Activated B cell treated with CpG ODN at 0.5 μM for 24 hours (primary cell): ENCODE measurements at regions not wholly inside any gene's neighbourhood (a gene's known extent, or its start where the extent isn't known, plus 50 kb on each side); places are given as distances from the start of the nearest gene placed in this dataset.

ENCODE experiments used
- ATAC-seq: fragments of 200-7000 bp; cut with Tn5 transposase; one replicate; pipeline ENCODE4 v1.10.0; 2021; ENCODE audit warnings: low read depth, mild to moderate bottlenecking, moderate library complexity
- CTCF ChIA-PET: fragments of 350-600 bp; sonication (Branson Sonifier 250); formaldehyde crosslinking; loops from one replicate; lab custom pipeline; 2021; ENCODE audit warnings: antibody characterized with exemption; lab: Charles Lee
- POLR2A ChIA-PET: fragments of 350-600 bp; sonication (Branson Sonifier 250); formaldehyde crosslinking; loops from one replicate; lab custom pipeline; 2021; ENCODE audit warnings: antibody characterized with exemption; lab: Charles Lee
- DNase-seq: peaks from one replicate; pipeline ENCODE4 v3.0.0; 2022
- H3K27ac Mint-ChIP-seq: one replicate; pipeline ENCODE4 v1.8.0; 2020; ENCODE audit warnings: mixed read lengths
- H3K27me3 Mint-ChIP-seq: one replicate; pipeline ENCODE4 v1.8.0; 2021; ENCODE audit warnings: mixed read lengths
- H3K36me3 Mint-ChIP-seq: one replicate; pipeline ENCODE4 v1.8.0; 2021; ENCODE audit warnings: low read depth, mixed read lengths
- H3K4me1 Mint-ChIP-seq: one replicate; pipeline ENCODE4 v1.8.0; 2021; ENCODE audit warnings: mixed read lengths
- H3K4me3 Mint-ChIP-seq: one replicate; pipeline ENCODE4 v1.8.0; 2020; ENCODE audit warnings: mild to moderate bottlenecking, mixed read lengths
- H3K9me3 Mint-ChIP-seq: one replicate; pipeline ENCODE4 v1.8.0; 2020; ENCODE audit warnings: mixed read lengths
- intact Hi-C: fragments of 100-400 bp; cut with micrococcal nuclease; formaldehyde crosslinking; loops from one replicate; pipeline ENCODE4 v1.15.1; 2024
- TF ChIP-seq, protein P1 (sequence below): fragments of 200-600 bp; IDR thresholded peaks from one replicate; pipeline ENCODE4 v1.8.0; 2022; ENCODE audit warnings: antibody characterized with exemption, mild to moderate bottlenecking

DNA sequence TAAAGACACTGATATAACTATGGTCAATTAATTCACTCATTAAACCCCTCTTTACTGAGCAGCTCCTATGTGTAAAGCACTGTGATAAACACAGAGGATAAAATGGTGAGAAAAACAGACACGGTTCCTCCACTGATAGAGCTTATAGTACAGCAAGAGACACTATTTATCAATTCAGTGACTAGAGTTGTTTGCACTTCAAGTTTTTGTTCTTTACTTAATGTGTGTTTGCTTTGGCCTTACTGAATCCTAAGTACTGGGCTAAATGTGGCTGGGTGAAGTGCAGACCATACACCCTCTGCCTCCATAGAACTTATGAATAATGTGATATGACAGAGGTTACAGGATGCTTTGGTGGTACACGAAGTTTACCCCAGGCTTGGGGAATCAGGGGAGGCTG, 80.1 kb upstream of the ITGA1 start:
- intact Hi-C loops, result no loop called here
- H3K4me1 Mint-ChIP-seq, result no peaks in the 10 kb centered on the region
- no peaks in the 10 kb centered on the region for H3K9me3 Mint-ChIP-seq
- no peak overlapping the region for H3K27ac Mint-ChIP-seq
- ATAC-seq (no peak), DNase-seq (no peak)
- ChIA-PET CTCF (no interaction called here), POLR2A (no interaction called here)
- H3K27me3 Mint-ChIP-seq, result no peaks in the 10 kb centered on the region
- TF ChIP-seq, protein P1, sequence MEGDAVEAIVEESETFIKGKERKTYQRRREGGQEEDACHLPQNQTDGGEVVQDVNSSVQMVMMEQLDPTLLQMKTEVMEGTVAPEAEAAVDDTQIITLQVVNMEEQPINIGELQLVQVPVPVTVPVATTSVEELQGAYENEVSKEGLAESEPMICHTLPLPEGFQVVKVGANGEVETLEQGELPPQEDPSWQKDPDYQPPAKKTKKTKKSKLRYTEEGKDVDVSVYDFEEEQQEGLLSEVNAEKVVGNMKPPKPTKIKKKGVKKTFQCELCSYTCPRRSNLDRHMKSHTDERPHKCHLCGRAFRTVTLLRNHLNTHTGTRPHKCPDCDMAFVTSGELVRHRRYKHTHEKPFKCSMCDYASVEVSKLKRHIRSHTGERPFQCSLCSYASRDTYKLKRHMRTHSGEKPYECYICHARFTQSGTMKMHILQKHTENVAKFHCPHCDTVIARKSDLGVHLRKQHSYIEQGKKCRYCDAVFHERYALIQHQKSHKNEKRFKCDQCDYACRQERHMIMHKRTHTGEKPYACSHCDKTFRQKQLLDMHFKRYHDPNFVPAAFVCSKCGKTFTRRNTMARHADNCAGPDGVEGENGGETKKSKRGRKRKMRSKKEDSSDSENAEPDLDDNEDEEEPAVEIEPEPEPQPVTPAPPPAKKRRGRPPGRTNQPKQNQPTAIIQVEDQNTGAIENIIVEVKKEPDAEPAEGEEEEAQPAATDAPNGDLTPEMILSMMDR, result no peak
- H3K36me3 Mint-ChIP-seq, result no peaks in the 10 kb centered on the region
- H3K4me3 Mint-ChIP-seq, result no peak overlapping the region

DNA sequence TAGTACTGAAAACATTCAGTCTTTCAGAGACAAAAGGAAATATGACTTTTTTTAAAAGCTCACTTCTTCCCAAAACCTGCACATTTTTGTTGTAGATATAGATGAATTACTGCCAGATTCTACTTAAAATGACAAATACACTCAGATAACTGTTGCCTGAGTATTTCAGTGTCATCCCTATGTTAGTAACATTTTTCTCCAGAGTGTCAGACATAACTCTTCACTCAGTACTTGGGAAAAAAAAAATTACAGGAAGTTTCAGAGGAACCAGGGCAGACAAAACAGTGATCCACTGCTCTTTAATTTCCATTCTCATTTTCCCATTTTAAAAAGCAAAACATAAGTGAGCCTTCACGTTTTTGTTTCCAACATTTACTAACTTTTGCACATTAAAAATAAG, 79.3 kb upstream of the ITGA1 start:
- ChIA-PET CTCF (no interaction called here), POLR2A (no interaction called here)
- Mint-ChIP-seq H3K27ac (no peak overlapping the region), H3K4me1 (no peaks in the 10 kb centered on the region), H3K27me3 (no peaks in the 10 kb centered on the region), H3K4me3 (no peak overlapping the region), H3K36me3 (no peaks in the 10 kb centered on the region), H3K9me3 (no peaks in the 10 kb centered on the region)
- ATAC-seq (no peak), DNase-seq (no peak)
- TF ChIP-seq, protein P1, result no peak
- intact Hi-C loops, result no loop called here

GRCh38 chr5:52709167-52709925, 78.4 kb upstream of the ITGA1 start:
- no peak for ATAC-seq
- H3K4me1 Mint-ChIP-seq, result no peaks in the 10 kb centered on the region
- no peak for DNase-seq
- TF ChIP-seq, protein P1, result no peak
- intact Hi-C loops, result no loop called here
- no peaks in the 10 kb centered on the region for H3K9me3 Mint-ChIP-seq
- no peaks in the 10 kb centered on the region for H3K36me3 Mint-ChIP-seq
- H3K27ac Mint-ChIP-seq, result no peak overlapping the region
- H3K27me3 Mint-ChIP-seq, result no peaks in the 10 kb centered on the region
- POLR2A ChIA-PET, result no interaction called here
- H3K4me3 Mint-ChIP-seq, result no peak overlapping the region
- CTCF ChIA-PET, result no interaction called here

DNA sequence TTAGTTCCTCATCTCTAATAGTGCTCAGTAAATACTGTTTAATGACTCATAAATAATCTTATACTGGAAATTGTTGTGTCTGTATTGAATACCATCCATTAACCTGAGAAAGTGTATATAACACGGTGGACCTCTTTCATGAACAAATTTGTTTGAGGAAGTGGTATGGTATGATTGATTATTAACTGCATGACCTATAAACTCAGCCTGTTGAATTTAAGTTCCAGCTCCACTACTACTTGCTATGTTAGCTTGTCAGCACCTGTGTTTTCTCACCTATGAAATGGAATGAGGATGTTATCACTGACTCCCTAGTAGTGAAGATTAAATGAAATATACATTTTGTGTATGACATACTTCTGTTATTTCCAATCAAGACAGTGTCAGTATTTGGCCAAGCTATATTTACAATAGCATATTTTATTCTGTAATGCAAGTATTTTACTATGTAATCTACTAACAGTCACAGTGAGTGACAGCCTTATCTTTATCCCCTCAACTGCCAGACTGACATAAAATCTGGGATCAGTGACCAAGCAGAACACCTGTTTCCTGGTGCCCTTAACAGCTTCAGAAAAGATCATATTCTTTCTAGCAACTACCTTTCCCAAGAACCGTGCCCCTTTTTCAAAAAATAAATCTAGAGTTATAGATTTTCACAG, 77.3 kb upstream of the ITGA1 start:
- ATAC-seq, result no peak
- no peak overlapping the region for H3K27ac Mint-ChIP-seq
- ChIA-PET CTCF (no interaction called here), POLR2A (no interaction called here)
- no peaks in the 10 kb centered on the region for H3K36me3 Mint-ChIP-seq
- no peak overlapping the region for H3K4me3 Mint-ChIP-seq
- H3K27me3 Mint-ChIP-seq, result no peaks in the 10 kb centered on the region
- TF ChIP-seq, protein P1, result no peak
- intact Hi-C loops, result no loop called here
- no peak for DNase-seq
- H3K4me1 Mint-ChIP-seq, result no peaks in the 10 kb centered on the region
- H3K9me3 Mint-ChIP-seq, result no peaks in the 10 kb centered on the region

- no peak overlapping the region for H3K27ac Mint-ChIP-seq
- no peaks in the 10 kb centered on the region for H3K4me1 Mint-ChIP-seq
- no peaks in the 10 kb centered on the region for H3K9me3 Mint-ChIP-seq
- no peak overlapping the region for H3K4me3 Mint-ChIP-seq
- DNase-seq, result no peak
- CTCF ChIA-PET, result no interaction called here
- ATAC-seq, result no peak
- no peaks in the 10 kb centered on the region for H3K27me3 Mint-ChIP-seq
- POLR2A ChIA-PET, result no interaction called here
- TF ChIP-seq, protein P1, result no peak
- intact Hi-C loops, result no loop called here
- H3K36me3 Mint-ChIP-seq, result no peaks in the 10 kb centered on the region
These were observed 76.6 kb upstream of the ITGA1 start for GRCh38 chr5:52710972-52711596.
